Immature natural killer cell (primary cell): ENCODE measurements at regions not wholly inside any gene's neighbourhood (a gene's known extent, or its start where the extent isn't known, plus 50 kb on each side); places are given as distances from the start of the nearest gene placed in this dataset.
"Not testable (repeated sequence)": the region's sequence is repeated elsewhere in the genome, so short reads cannot be mapped to it uniquely, and the experiment has no call there.

Source experiments
- DNase-seq, 3 donors: peaks; one replicate each; pipeline ENCODE4 v3.0.0; 2022; ENCODE audit warnings: mixed read lengths in 1 of 3
- H3K27ac Mint-ChIP-seq, 6 donors: one replicate each; pipeline ENCODE4 v1.8.0; 2020; ENCODE audit warnings: mixed read lengths in 6 of 6, mild to moderate bottlenecking in 5 of 6, inconsistent platforms in 4 of 6, moderate library complexity in 3 of 6
- H3K27me3 Mint-ChIP-seq, 3 donors: one replicate each; pipeline ENCODE4 v1.8.0; 2020 to 2021; ENCODE audit warnings: low read depth in 3 of 3, mild to moderate bottlenecking in 3 of 3, mixed read lengths in 3 of 3, moderate library complexity in 3 of 3, inconsistent platforms in 1 of 3
- H3K36me3 Mint-ChIP-seq, 3 donors: one replicate each; pipeline ENCODE4 v1.8.0; 2020; ENCODE audit warnings: mixed read lengths in 3 of 3, inconsistent platforms in 2 of 3, mild to moderate bottlenecking in 2 of 3
- H3K4me1 Mint-ChIP-seq, 2 donors: one replicate each; pipeline ENCODE4 v1.8.0; 2020; ENCODE audit warnings: inconsistent platforms in 2 of 2, mild to moderate bottlenecking in 2 of 2, mixed read lengths in 2 of 2, moderate library complexity in 1 of 2
- H3K4me3 Mint-ChIP-seq, 5 donors: one replicate each; pipeline ENCODE4 v1.8.0; 2020; ENCODE audit warnings: mild to moderate bottlenecking in 5 of 5, mixed read lengths in 5 of 5, inconsistent platforms in 3 of 5, moderate library complexity in 3 of 5
- H3K9me3 Mint-ChIP-seq, 6 donors: one replicate each; pipeline ENCODE4 v1.8.0; 2020; ENCODE audit warnings: mild to moderate bottlenecking in 6 of 6, mixed read lengths in 6 of 6, inconsistent platforms in 4 of 6, moderate library complexity in 3 of 6

DNA sequence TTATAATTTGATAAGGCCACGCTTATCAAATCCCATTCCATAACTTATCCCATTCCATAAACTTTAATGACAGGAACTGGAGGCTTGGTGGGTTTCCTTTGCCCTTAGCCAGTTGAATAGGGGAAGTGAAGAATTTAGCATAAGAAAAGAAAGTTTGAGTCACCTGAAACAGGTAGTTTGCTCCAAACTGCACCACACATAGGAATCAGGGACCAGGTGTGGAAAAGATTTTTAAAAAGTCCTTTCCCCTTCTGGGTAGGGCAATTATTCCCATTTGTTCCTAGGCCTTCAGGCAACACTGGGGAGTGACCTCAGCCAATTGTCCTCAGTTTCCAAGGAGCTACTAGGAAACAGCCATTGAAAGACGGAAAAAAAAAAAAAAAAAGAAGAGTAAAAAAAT is 525.7 kb upstream of the CNTN5 start:
- Mint-ChIP-seq H3K9me3 (peaks cover 3 to 69% (median 21%) of the 10 kb centered on the region in 6 donors), H3K4me3 (no peak overlapping the region), H3K27me3 (no peaks in the 10 kb centered on the region), H3K36me3 (no peaks in the 10 kb centered on the region), H3K4me1 (no peaks in the 10 kb centered on the region), H3K27ac (no peak overlapping the region)
- no peak for DNase-seq

DNA sequence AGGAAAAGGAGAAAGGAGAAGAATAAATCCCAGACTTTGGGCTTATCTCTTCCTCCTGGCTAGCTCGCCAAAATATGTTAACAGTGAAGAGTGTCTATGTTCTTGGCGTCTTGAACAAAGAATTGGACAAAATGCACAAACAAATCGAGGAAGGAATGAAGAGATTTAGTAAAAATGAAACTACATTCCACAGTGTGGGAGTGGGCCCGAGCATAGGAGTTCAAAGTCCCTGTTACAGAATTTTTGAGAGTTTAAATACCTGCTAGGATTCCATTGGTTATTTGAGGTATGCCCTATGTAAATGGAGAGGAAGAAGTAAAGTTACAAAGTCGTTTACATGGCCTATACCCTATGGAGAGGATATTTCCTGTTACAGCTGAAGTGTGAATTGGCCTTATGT is 525.1 kb upstream of the CNTN5 start:
- no peaks in the 10 kb centered on the region for H3K27me3 Mint-ChIP-seq
- H3K4me1 Mint-ChIP-seq: no peaks in the 10 kb centered on the region
- H3K27ac Mint-ChIP-seq: no peak overlapping the region
- H3K9me3 Mint-ChIP-seq: peaks cover 4 to 71% (median 21%) of the 10 kb centered on the region in 6 donors
- DNase-seq: no peak
- H3K36me3 Mint-ChIP-seq: no peaks in the 10 kb centered on the region
- H3K4me3 Mint-ChIP-seq: no peak overlapping the region

DNA sequence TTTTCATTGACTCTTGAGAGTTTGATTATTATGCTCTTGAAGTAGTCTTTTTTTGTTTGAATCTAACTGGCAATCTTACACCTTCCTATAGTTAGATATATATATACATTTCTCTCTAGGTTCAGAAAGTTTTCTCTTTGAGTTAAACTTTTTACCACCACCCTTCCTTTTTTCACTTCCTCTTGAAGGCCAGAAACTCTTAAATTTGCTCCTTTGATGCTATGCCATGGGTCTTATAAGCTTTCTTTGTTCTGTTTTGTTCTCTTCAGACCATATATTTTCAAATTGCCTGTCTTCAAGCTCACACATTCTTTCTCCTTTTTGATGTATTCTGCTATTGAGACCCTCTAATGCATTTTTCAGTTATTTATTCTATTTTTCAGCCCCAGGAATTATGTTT is 513.5 kb upstream of the CNTN5 start:
- Mint-ChIP-seq H3K36me3 (no peaks in the 10 kb centered on the region), H3K4me3 (no peak overlapping the region), H3K9me3 (peaks cover 20 to 64% (median 51%) of the 10 kb centered on the region in 6 donors), H3K27me3 (peaks cover 0 to 5% (median 0%) of the 10 kb centered on the region in 3 donors), H3K4me1 (no peaks in the 10 kb centered on the region), H3K27ac (no peak overlapping the region)
- no peak for DNase-seq

DNA sequence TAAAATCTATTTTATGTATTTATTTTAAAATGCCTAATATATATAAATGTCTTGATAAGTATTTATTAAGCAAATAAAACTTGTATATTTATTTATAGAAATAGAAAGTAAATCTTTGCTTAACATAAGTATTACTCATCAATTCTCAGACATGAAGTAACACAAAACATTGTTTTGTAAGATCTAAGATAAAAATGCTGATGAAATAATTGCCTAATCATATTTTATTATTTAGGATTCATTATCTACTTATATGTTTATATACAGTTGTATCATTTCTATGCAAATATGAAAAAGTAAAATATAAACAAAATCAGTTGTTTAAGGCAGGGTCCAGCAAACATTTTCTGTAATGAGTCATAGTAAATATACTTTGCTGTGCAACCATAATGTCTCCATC is 507.8 kb upstream of the CNTN5 start:
- H3K4me1 Mint-ChIP-seq: no peaks in the 10 kb centered on the region
- no peak overlapping the region for H3K27ac Mint-ChIP-seq
- no peak overlapping the region for H3K4me3 Mint-ChIP-seq
- H3K9me3 Mint-ChIP-seq: peaks cover 23 to 56% (median 47%) of the 10 kb centered on the region in 6 donors
- no peak for DNase-seq
- no peaks in the 10 kb centered on the region for H3K36me3 Mint-ChIP-seq
- H3K27me3 Mint-ChIP-seq: peaks cover 0 to 4% (median 0%) of the 10 kb centered on the region in 3 donors

- no peak for DNase-seq
- Mint-ChIP-seq H3K27ac (no peak overlapping the region), H3K9me3 (peaks cover 3 to 26% (median 10%) of the 10 kb centered on the region in 6 donors), H3K4me3 (no peak overlapping the region), H3K27me3 (no peaks in the 10 kb centered on the region), H3K36me3 (no peaks in the 10 kb centered on the region), H3K4me1 (no peaks in the 10 kb centered on the region)
These were observed 489.2 kb upstream of the CNTN5 start for GRCh38 chr11:98531576-98531975.

DNA sequence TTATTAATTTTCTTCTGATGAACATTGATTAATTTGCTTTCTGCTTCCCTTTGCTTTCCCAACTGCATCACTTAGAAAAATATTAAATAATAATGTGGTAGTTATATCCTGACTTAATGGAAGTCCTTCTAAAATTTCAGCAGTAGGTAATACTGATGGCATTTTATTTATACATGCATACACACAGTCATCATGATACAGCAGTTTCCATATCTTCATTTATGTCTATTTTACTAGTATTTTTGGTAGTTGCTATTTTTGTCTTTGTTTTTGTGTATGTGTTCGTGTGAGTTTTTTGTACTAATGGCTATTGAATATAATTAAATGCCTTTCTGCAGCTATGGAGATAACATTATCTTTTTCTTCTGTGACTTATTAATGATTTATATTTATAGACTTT is 484.7 kb upstream of the CNTN5 start:
- H3K27me3 Mint-ChIP-seq: peaks cover 0 to 1% (median 0%) of the 10 kb centered on the region in 3 donors
- no peak overlapping the region for H3K27ac Mint-ChIP-seq
- DNase-seq: no peak
- H3K9me3 Mint-ChIP-seq: peaks cover 2 to 39% (median 15%) of the 10 kb centered on the region in 6 donors
- H3K4me1 Mint-ChIP-seq: no peaks in the 10 kb centered on the region
- peaks cover 0 to 5% (median 0%) of the 10 kb centered on the region in 3 donors for H3K36me3 Mint-ChIP-seq
- H3K4me3 Mint-ChIP-seq: no peak overlapping the region

DNA sequence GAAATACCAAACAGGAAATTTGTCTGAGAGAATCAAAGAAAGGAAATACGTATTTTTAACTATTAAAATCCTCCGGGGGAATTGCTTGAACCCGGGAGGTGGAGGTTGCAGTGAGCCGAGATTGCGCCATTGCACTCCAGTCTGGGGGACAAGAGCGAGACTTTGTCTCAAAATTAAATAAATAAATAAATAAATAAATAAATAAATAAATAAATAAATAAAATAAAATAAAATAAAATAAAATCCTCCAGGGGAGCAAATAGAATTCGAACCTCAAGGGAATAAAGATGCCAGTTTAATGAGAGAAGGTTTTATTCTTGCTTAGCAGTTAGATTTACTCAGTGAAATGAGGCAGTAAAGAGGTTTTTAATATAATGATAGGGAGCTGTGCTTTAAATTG is 482.4 kb upstream of the CNTN5 start:
- not testable (repeated sequence) for H3K4me3 Mint-ChIP-seq, H3K27me3 Mint-ChIP-seq, H3K4me1 Mint-ChIP-seq, H3K36me3 Mint-ChIP-seq, DNase-seq, H3K27ac Mint-ChIP-seq
- peaks cover 2 to 42% (median 18%) of the 10 kb centered on the region in 6 donors for H3K9me3 Mint-ChIP-seq

DNA sequence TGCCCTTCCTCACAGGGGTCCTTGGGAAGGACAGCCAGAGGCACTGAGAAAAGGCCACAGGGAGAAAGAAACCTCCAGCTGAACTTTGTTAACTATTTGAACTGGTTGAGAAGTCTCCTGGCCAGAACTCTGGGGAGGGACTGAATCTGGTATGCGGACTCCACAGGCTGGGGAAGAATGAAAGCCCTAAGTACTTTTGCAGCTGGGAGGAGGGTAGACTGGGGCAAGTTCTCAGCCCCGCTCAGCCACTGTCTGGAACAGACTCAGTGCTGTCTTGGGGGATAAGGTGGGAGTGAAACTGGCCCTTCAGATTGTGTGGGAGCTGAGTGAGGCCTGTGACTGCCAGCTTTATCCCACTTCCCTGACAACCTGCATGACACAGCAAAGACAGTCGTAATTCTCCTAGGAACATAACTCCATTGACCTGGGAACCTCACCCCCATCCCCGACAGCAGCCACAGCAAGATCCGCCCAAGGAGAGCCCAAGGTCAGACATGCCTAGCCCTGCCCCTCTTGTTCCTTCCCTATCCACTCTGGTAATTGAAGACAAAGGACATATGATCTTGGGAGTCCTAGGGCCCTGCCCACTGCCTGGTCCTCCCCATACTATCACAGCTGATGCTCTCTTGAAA is 475.1 kb upstream of the CNTN5 start:
- Mint-ChIP-seq H3K4me1 (no peaks in the 10 kb centered on the region), H3K9me3 (peaks cover 9 to 73% (median 50%) of the 10 kb centered on the region in 6 donors), H3K27me3 (peaks cover 0 to 2% (median 0%) of the 10 kb centered on the region in 3 donors), H3K4me3 (no peak overlapping the region), H3K27ac (no peak overlapping the region), H3K36me3 (no peaks in the 10 kb centered on the region)
- no peak for DNase-seq

- no peak overlapping the region for H3K4me3 Mint-ChIP-seq
- no peaks in the 10 kb centered on the region for H3K36me3 Mint-ChIP-seq
- peaks cover 13 to 63% (median 47%) of the 10 kb centered on the region in 6 donors for H3K9me3 Mint-ChIP-seq
- no peak overlapping the region for H3K27ac Mint-ChIP-seq
- H3K4me1 Mint-ChIP-seq: no peaks in the 10 kb centered on the region
- DNase-seq: no peak
- H3K27me3 Mint-ChIP-seq: peaks cover 0 to 2% (median 0%) of the 10 kb centered on the region in 3 donors
These were observed 471.2 kb upstream of the CNTN5 start for GRCh38 chr11:98549571-98549970.

DNA sequence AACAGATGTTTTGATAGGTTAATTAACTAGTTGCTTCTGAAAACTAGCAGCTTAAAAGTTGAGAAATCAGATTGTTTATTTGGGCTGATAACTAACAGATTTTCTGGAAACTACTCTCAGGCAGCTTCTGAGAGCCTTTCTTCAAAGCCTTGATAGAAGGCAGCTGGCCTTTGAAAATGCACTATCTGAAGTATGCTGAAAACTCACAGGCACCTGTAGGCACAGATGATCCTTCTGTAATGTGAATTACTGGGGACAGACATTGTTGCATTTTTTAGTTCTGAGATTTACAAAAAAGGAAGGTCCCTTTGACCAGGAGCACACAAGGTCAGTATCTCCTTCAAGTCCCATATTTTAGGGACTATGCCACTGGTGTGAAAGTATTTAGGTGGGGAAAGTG is 460.8 kb upstream of the CNTN5 start:
- DNase-seq: no peak
- H3K27me3 Mint-ChIP-seq: peaks cover 0 to 1% (median 0%) of the 10 kb centered on the region in 3 donors
- no peak overlapping the region for H3K27ac Mint-ChIP-seq
- H3K36me3 Mint-ChIP-seq: no peaks in the 10 kb centered on the region
- no peaks in the 10 kb centered on the region for H3K4me1 Mint-ChIP-seq
- no peak overlapping the region for H3K4me3 Mint-ChIP-seq
- H3K9me3 Mint-ChIP-seq: peaks cover 11 to 54% (median 24%) of the 10 kb centered on the region in 6 donors

- Mint-ChIP-seq H3K4me1 (no peaks in the 10 kb centered on the region), H3K36me3 (no peaks in the 10 kb centered on the region), H3K27ac (no peak overlapping the region), H3K4me3 (no peak overlapping the region), H3K9me3 (peaks cover 11 to 53% (median 23%) of the 10 kb centered on the region in 6 donors), H3K27me3 (peaks cover 0 to 1% (median 0%) of the 10 kb centered on the region in 3 donors)
- DNase-seq: no peak
These were observed 459.5 kb upstream of the CNTN5 start for GRCh38 chr11:98561252-98561651.

GRCh38 chr11:98561877-98562395 is 458.8 kb upstream of the CNTN5 start:
- H3K36me3 Mint-ChIP-seq: no peaks in the 10 kb centered on the region
- no peaks in the 10 kb centered on the region for H3K4me1 Mint-ChIP-seq
- H3K4me3 Mint-ChIP-seq: no peak overlapping the region
- DNase-seq: no peak
- H3K9me3 Mint-ChIP-seq: peaks cover 13 to 55% (median 21%) of the 10 kb centered on the region in 6 donors
- H3K27ac Mint-ChIP-seq: no peak overlapping the region
- H3K27me3 Mint-ChIP-seq: peaks cover 0 to 1% (median 0%) of the 10 kb centered on the region in 3 donors

GRCh38 chr11:98564233-98564632 is 456.5 kb upstream of the CNTN5 start:
- H3K9me3 Mint-ChIP-seq: peaks cover 10 to 41% (median 19%) of the 10 kb centered on the region in 6 donors

GRCh38 chr11:98564881-98565280 is 455.9 kb upstream of the CNTN5 start:
- Mint-ChIP-seq H3K27ac (no peak overlapping the region), H3K36me3 (no peaks in the 10 kb centered on the region), H3K4me1 (no peaks in the 10 kb centered on the region), H3K9me3 (peaks cover 8 to 39% (median 18%) of the 10 kb centered on the region in 6 donors), H3K4me3 (no peak overlapping the region), H3K27me3 (peaks cover 0 to 1% (median 0%) of the 10 kb centered on the region in 3 donors)
- no peak for DNase-seq

More at GRCh38 chr11:98564233-98564632, 456.5 kb upstream of the CNTN5 start:
- DNase-seq: no peak
- Mint-ChIP-seq H3K4me3 (no peak overlapping the region), H3K27me3 (peaks cover 0 to 1% (median 0%) of the 10 kb centered on the region in 3 donors), H3K27ac (no peak overlapping the region), H3K4me1 (no peaks in the 10 kb centered on the region), H3K36me3 (no peaks in the 10 kb centered on the region)

- Mint-ChIP-seq H3K27ac (no peak overlapping the region), H3K4me3 (no peak overlapping the region), H3K9me3 (peaks cover 11 to 43% (median 21%) of the 10 kb centered on the region in 6 donors), H3K36me3 (no peaks in the 10 kb centered on the region), H3K27me3 (peaks cover 0 to 1% (median 0%) of the 10 kb centered on the region in 3 donors), H3K4me1 (no peaks in the 10 kb centered on the region)
- DNase-seq: no peak
These were observed 455.4 kb upstream of the CNTN5 start for GRCh38 chr11:98565311-98565710.
